KG1 (cell line): ENCODE measurements at regions not wholly inside any gene's neighbourhood (a gene's known extent, or its start where the extent isn't known, plus 50 kb on each side); places are given as distances from the start of the nearest gene placed in this dataset.

ENCODE experiments used
- DNase-seq: peaks from one replicate; lab custom pipeline; 2025; lab: John Stamatoyannopoulos, UW

- no peak for DNase-seq
Observed at GRCh38 chr2:78301166-78301789, 724.2 kb upstream of the REG3G start.

DNA sequence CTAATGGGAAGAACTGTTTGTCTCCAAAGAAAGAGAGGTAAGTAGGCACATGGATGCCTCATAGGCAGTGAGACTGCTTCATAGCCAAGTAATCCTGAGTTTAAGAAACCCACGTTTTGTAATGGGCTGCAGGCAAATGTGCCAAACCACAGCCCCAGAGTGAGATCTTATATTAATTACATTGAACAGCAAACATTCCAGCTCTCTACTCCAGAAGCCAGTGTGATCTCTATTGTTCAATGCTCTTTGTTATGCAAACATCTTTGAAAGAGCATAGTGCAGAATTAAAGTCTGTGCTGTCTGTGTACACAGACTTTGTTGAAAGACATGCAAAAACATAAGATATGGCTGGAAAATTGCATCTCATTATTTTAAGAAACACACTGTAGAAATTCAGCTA, 720.8 kb upstream of the REG3G start:
- no peak for DNase-seq

GRCh38 chr2:78309460-78309859, 716.0 kb upstream of the REG3G start:
- no peak for DNase-seq

GRCh38 chr2:78315368-78315767, 710.1 kb upstream of the REG3G start:
- DNase-seq: no peak

- DNase-seq: no peak
Observed at GRCh38 chr2:78318275-78318674, 707.2 kb upstream of the REG3G start.

- no peak for DNase-seq
Observed at GRCh38 chr2:78330193-78330592, 695.3 kb upstream of the REG3G start.

DNA sequence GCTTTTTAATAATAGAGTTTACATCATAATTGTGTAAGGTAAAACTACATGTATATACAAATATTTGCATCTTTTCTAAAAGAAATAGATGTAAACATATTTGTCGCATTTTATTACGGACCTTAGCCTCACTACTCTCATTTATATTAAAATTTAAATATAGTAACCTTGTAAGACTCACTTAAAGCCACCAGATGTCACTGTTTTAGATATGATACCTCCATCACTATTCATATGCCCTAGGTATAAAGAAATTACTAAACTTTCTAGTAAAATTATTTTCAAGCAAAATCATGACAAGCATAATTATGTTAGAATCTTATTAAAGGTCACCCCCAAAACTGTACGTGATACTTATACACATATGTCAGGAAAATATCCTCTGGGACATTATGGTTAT, 674.3 kb upstream of the REG3G start:
- DNase-seq: peak; percentile 3

DNA sequence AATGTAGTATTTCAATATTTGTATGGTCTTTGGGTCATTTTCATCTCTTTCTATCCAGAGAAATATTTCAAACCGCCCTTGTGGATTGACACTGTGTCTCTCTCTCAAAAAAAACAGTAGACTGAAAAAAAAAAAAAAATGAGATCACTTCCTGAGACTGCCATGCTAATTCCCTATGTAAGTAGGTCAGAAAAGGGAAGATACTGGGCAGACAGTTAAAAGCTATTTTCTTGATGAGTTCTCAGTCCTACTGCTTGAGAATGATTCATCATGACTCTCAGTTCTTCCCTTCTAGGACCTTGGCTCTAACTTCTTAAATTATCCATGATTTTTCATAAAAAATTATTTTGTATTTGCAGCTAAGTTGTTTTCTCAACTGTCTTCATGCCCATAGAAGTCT, 672.3 kb upstream of the REG3G start:
- no peak for DNase-seq

- no peak for DNase-seq
Observed at GRCh38 chr2:78355967-78356366, 669.5 kb upstream of the REG3G start.

DNA sequence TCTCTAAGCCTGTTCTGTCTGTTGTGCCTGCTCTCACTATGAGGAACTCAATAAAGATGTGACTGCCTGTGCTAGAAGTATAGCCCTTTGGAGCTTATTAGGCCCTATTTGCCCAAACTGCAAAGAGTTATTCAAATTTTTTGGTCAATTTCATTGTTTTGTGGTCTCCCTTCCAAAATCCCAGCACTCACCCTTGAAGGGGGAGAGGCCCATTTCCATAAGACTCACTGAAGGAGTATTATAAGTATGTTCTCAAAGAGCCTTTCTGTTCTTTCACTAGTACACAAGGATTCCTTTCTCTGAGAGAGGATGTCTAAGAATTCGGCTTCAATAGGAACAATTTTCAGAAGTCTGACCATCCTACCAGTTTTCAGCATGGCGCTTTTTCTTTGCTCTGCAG, 641.9 kb upstream of the REG3G start:
- no peak for DNase-seq

DNA sequence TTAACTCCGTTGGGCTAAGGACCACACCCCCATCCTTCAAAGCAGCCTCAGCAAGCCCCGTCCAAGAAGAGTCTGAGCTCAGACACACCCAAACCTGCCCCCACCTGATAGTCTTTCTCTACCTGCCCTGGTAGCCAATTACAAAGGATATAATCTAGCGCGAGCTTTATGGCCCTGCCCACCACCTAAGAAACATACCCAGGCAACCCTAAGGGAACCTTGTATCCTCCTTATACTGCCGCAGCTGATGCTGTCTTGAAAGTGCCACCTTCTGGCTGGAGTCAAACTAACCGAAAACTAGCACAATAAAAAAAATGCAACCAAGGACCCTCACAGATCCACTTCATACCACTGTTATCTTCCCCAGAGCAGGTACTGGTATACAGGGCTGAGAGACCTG, 628.3 kb upstream of the REG3G start:
- no peak for DNase-seq

GRCh38 chr2:78407960-78408794, 617.3 kb upstream of the REG3G start:
- no peak for DNase-seq

DNA sequence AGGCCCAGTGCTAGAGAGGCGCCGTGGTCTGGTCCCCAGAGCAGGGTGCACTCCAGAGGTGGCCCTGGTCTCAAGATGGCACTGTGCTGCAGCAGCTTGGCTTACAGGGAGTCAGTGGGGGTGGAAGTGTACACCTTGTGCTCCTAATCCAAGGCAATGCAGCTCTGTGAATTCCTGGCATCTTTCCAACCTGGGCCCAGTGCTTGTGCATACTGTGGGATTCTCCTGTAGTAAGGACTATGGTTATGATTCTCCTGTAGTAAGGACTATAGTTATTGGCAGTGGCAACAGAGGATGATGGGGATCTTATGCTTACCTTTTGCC, 616.7 kb upstream of the REG3G start:
- DNase-seq: no peak

DNA sequence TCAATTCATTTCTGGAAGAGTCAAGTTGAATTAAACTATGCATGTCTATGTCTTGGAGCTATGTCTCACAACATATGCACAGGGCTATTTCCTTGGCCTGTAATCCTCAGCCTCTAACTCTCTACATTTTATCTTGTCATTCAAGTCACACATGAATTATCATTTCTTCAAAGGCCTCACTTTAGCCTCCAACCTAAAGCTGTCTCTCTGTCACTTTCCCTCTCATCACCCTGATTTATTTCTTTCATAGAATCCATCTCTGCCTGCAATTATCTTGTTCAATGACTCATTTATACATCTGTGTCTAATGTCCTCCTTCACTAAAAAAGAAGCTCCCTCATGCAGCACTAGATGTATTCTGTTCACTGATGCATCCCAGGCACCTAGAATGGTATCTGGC, 614.2 kb upstream of the REG3G start:
- DNase-seq: no peak

GRCh38 chr2:78416625-78417300, 608.7 kb upstream of the REG3G start:
- no peak for DNase-seq

GRCh38 chr2:78417355-78417754, 608.1 kb upstream of the REG3G start:
- DNase-seq: no peak

DNA sequence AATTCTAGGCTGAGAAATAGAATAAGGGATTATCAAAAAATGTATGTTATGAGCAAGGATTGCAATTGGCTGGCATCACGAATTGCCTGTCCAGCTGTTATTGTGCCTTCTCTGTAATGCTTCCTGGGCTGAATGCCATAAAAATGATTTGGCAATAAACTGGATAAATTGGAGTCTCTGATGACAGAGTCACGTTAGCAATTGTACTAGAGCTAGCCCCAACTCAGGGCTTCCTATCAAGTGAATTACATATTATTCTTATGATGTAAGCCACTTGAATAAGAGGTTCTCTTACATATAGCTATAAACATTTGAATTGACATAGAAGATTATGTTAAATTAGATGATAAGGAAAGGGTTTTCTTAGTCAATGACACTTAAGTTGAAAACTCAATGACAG, 607.5 kb upstream of the REG3G start:
- no peak for DNase-seq

DNA sequence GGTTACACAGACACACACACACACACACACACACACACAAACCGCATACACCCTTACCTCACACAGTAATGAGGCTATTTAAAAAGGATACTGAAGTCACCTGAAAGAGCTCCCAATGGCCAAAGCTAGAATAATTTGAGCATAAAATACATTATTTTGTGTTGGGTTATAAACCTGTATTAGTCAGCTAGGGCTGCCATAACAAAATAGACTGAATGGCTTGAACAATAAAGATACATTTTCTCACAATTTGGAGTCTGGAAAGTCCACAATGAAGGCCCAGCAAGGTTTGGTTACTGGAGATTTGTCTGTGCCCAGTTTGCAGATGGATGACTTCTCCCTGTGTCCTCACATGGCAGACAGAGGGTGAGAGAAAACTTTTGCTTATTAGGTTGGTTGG, 605.4 kb upstream of the REG3G start:
- DNase-seq: no peak

GRCh38 chr2:78423631-78424030, 601.9 kb upstream of the REG3G start:
- no peak for DNase-seq

DNA sequence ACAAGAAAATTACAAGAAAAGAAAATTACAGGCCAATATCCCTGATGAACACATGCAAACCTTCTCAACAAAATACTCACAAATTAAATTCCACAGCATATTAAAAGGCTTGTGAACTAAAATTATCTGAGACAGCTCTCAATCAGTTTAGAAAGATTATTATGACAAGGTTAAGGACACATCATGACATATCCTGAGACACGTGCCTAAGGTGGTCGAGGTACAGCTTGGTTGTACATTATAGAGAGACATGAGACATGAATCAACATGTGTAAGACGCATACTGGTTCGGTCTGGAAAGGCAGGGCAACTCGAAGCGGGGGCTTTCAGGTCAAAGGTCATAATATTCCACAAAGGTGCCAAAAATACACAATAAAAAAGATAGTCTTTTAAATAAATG, 598.3 kb upstream of the REG3G start:
- DNase-seq: no peak

DNA sequence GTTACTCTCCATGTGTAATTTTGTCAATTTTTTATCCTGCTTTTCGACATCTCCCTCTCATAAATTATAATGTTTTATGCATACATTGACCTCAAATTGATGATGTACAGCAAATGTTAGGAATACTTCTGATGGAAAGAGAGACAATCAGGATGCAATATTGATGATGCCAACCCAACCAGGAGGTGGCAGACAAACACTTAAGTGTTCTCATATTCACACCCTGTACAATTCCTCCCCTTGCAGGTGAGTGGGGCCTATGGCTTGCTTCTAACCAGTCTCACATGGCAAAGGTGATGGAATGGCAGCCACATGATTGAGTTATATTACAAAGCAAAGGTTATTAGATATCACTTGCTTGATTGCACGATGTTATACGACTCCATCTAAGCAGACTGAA, 594.3 kb upstream of the REG3G start:
- no peak for DNase-seq

- no peak for DNase-seq
Observed at GRCh38 chr2:78439122-78439521, 586.4 kb upstream of the REG3G start.

GRCh38 chr2:78455586-78455985, 569.9 kb upstream of the REG3G start:
- no peak for DNase-seq
